GM23338 (cell line): ENCODE measurements at regions not wholly inside any gene's neighbourhood (a gene's known extent, or its start where the extent isn't known, plus 50 kb on each side); places are given as distances from the start of the nearest gene placed in this dataset.

ENCODE experiments used
- ATAC-seq: fragments of 200-7000 bp; cut with Tn5 transposase; 3 replicates; pipeline ENCODE4 v1.9.1; 2020
- DNase-seq: peaks from one replicate; pipeline ENCODE4 v3.0.0-alpha.2; 2015; ENCODE audit warnings: low spot score
- H2AFZ ChIP-seq: fragments of 200-600 bp; sonication (generic); 2 replicates; pipeline ENCODE4 v1.8.0; 2016; ENCODE audit warnings: antibody characterized with exemption, mild to moderate bottlenecking, moderate library complexity
- H3F3A ChIP-seq: fragments of 200-600 bp; sonication (generic); replicated peaks from 2 replicates; pipeline ENCODE4 v1.8.0; 2017; ENCODE audit warnings: antibody characterized with exemption, mixed run types, low read depth
- H3K27ac ChIP-seq: fragments of 200-600 bp; sonication (generic); 2 replicates; pipeline ENCODE4 v1.6.1; 2016; ENCODE audit warnings: low read depth
- H3K27me3 ChIP-seq: fragments of 200-600 bp; sonication (generic); 2 replicates; pipeline ENCODE4 v1.8.0; 2016; ENCODE audit warnings: mild to moderate bottlenecking, mixed run types, moderate library complexity; ENCODE audit not compliant: insufficient read depth
- H3K36me3 ChIP-seq: fragments of 200-600 bp; sonication (generic); 2 replicates; pipeline ENCODE4 v1.8.0; 2016; ENCODE audit warnings: mild to moderate bottlenecking; ENCODE audit not compliant: insufficient read depth
- H3K4me1 ChIP-seq: fragments of 200-600 bp; sonication (generic); 2 replicates; pipeline ENCODE4 v1.8.0; 2016; ENCODE audit warnings: mild to moderate bottlenecking, moderate library complexity; ENCODE audit not compliant: insufficient read depth
- H3K4me2 ChIP-seq: fragments of 200-600 bp; sonication (generic); 2 replicates; pipeline ENCODE4 v1.7.1; 2017; ENCODE audit warnings: mixed run types
- H3K4me3 ChIP-seq: fragments of 200-600 bp; sonication (generic); 2 replicates; pipeline ENCODE4 v1.6.1; 2016; ENCODE audit warnings: mixed run types
- H3K79me2 ChIP-seq: fragments of 200-600 bp; sonication (generic); replicated peaks from 2 replicates; pipeline ENCODE4 v1.8.0; 2017; ENCODE audit warnings: mild to moderate bottlenecking; ENCODE audit not compliant: insufficient read depth
- H3K9me2 ChIP-seq: fragments of 200-600 bp; sonication (generic); 2 replicates; pipeline ENCODE4 v1.8.0; 2017; ENCODE audit not compliant: insufficient read depth
- H4K20me1 ChIP-seq: fragments of 200-600 bp; sonication (generic); replicated peaks from 2 replicates; pipeline ENCODE4 v1.8.0; 2017; ENCODE audit warnings: mild to moderate bottlenecking; ENCODE audit not compliant: insufficient read depth
- H3K27ac Mint-ChIP-seq: 2 replicates; pipeline ENCODE4 v1.8.0; 2020; ENCODE audit warnings: inconsistent platforms, mild to moderate bottlenecking, moderate library complexity, mixed read lengths
- H3K27me3 Mint-ChIP-seq: 3 replicates; pipeline ENCODE4 v1.8.0; 2022; ENCODE audit warnings: low read depth, mild to moderate bottlenecking, moderate library complexity, mixed read lengths, inconsistent platforms; ENCODE audit not compliant: insufficient read depth, poor library complexity
- H3K36me3 Mint-ChIP-seq: 3 replicates; pipeline ENCODE4 v1.8.0; 2021; ENCODE audit warnings: low read depth, mild to moderate bottlenecking, inconsistent platforms, moderate library complexity, mixed read lengths
- H3K4me1 Mint-ChIP-seq: 3 replicates; pipeline ENCODE4 v1.8.0; 2020; ENCODE audit warnings: mild to moderate bottlenecking, inconsistent platforms, mixed read lengths
- H3K4me3 Mint-ChIP-seq: 3 replicates; pipeline ENCODE4 v1.8.0; 2021; ENCODE audit warnings: moderate library complexity, mild to moderate bottlenecking, inconsistent platforms, mixed read lengths
- H3K9me3 Mint-ChIP-seq: 3 replicates; pipeline ENCODE4 v1.8.0; 2020; ENCODE audit warnings: moderate library complexity, mild to moderate bottlenecking, inconsistent platforms, mixed read lengths
- CREB1 ChIP-seq: fragments of 250-450 bp; sonication (Bioruptor Pico); IDR thresholded peaks from 2 replicates; pipeline ENCODE4 v1.5.0; 2020; ENCODE audit warnings: low read depth, mild to moderate bottlenecking, moderate library complexity
- EZH2 ChIP-seq: fragments of 200-600 bp; sonication (generic); IDR thresholded peaks from one replicate; pipeline ENCODE4 v1.8.0; 2017; ENCODE audit warnings: antibody characterized with exemption, mild to moderate bottlenecking, low read depth; ENCODE audit not compliant: unreplicated experiment
- EZH2phosphoT487 ChIP-seq: fragments of 200-600 bp; sonication (generic); IDR thresholded peaks from one replicate; pipeline ENCODE4 v1.8.1; 2018; ENCODE audit warnings: antibody characterized with exemption; ENCODE audit not compliant: unreplicated experiment
- JUNB ChIP-seq: IDR thresholded peaks from one replicate; pipeline ENCODE4 v1.6.1; 2016; ENCODE audit warnings: antibody characterized with exemption; ENCODE audit not compliant: unreplicated experiment
- NANOG ChIP-seq: IDR thresholded peaks from 2 replicates; pipeline ENCODE4 v1.6.1; 2016; ENCODE audit warnings: antibody characterized with exemption, borderline replicate concordance
- POLR2AphosphoS5 ChIP-seq: IDR thresholded peaks from 2 replicates; pipeline ENCODE4 v1.6.1; 2016; ENCODE audit warnings: antibody characterized with exemption, low read depth
- STAT1 ChIP-seq: IDR thresholded peaks from one replicate; pipeline ENCODE4 v1.6.1; 2016; ENCODE audit warnings: antibody characterized with exemption; ENCODE audit not compliant: unreplicated experiment
- ZNF114 ChIP-seq: fragments of 250-450 bp; sonication (Bioruptor Pico); IDR thresholded peaks from 2 replicates; pipeline ENCODE4 v1.5.0; 2020; ENCODE audit warnings: mild to moderate bottlenecking, moderate library complexity
- ZNF331 ChIP-seq: fragments of 250-450 bp; sonication (Bioruptor Pico); IDR thresholded peaks from 2 replicates; pipeline ENCODE4 v1.5.0; 2020; ENCODE audit warnings: low read depth, mild to moderate bottlenecking, moderate library complexity
- TF ChIP-seq, protein P1 (sequence below): IDR thresholded peaks from one replicate; pipeline ENCODE4 v1.6.1; 2018; ENCODE audit warnings: antibody characterized with exemption; ENCODE audit not compliant: unreplicated experiment
- TF ChIP-seq, protein P2 (sequence below): fragments of 250-450 bp; sonication (Bioruptor Pico); IDR thresholded peaks from 2 replicates; pipeline ENCODE4 v1.5.0; 2020; ENCODE audit warnings: mild to moderate bottlenecking, moderate library complexity
- TF ChIP-seq, protein P3 (sequence below): IDR thresholded peaks from 2 replicates; pipeline ENCODE4 v1.6.1; 2016; ENCODE audit warnings: antibody characterized with exemption
- TF ChIP-seq, protein P4 (sequence below), 2 experiments: fragments of 200-600 bp in 1 of 2; sonication (generic) in 1 of 2; conservative IDR thresholded peaks; 2 replicates each; pipeline versions ENCODE4 v1.5.1 to v1.6.1; 2016 to 2017; ENCODE audit warnings: antibody characterized with exemption in 2 of 2, low read depth in 2 of 2, mild to moderate bottlenecking in 2 of 2, moderate library complexity in 1 of 2

DNA sequence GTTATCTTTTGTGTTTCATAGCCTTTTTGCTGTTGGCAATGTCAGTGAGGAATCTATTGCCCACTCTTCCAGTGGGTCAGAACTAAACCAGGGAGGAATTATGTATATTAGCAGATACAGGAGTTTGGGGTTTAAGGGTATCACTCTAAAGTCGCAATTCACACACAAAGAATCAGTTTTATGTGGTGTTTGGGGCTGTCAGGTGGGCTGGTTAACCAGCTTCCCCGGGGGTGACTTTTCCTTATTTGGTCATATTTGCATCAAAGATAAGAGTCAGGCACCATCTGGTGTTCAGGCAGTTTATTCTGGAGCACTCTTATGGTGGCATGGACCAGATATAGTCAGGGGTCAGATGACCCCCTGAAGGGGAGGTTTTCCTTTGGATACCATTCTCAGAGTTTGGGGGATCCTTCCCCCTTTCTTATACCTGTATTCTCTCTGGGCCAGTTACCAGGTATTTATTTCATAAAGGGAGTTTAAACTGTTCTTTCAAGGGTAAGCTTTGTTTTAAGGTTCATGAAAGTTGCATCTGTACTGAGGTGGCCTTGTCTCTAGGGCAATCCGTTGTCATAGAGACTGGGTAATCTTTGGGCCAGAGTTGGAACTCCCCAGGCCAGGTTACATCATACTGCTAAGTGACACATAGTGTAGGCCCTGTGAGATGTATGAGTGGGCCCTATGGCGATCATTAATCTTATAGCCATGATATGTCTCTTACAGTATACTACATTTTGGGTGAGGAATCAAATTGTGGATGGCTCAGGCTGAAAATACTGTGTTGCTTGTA is 148.2 kb downstream of the RWDD3 start:
- Mint-ChIP-seq H3K27ac (0 out of 2 replicates have a peak overlapping the region, but pooled peaks have one; percentile 8), H3K27me3 (no peaks in the 10 kb centered on the region), H3K36me3 (no peaks in the 10 kb centered on the region), H3K9me3 (no peaks in the 10 kb centered on the region; the same call in 2 of the 3 replicates), H3K4me3 (no peak overlapping the region), H3K4me1 (peaks cover 7% of the 10 kb centered on the region)
- Histone ChIP-seq H3K4me3 (no peak overlapping the region), H2AFZ (no peak overlapping the region), H3K27ac (no peak overlapping the region), H3K4me2 (no peak overlapping the region), H4K20me1 (no peaks in the 10 kb centered on the region), H3K9me2 (peaks cover 28% of the 10 kb centered on the region; the same call in 1 of the 2 replicates), H3K4me1 (no peaks in the 10 kb centered on the region), H3F3A (no peaks in the 10 kb centered on the region), H3K36me3 (no peaks in the 10 kb centered on the region; the same call in 1 of the 2 replicates), H3K79me2 (no peaks in the 10 kb centered on the region), H3K27me3 (no peaks in the 10 kb centered on the region)
- TF ChIP-seq, protein P1, sequence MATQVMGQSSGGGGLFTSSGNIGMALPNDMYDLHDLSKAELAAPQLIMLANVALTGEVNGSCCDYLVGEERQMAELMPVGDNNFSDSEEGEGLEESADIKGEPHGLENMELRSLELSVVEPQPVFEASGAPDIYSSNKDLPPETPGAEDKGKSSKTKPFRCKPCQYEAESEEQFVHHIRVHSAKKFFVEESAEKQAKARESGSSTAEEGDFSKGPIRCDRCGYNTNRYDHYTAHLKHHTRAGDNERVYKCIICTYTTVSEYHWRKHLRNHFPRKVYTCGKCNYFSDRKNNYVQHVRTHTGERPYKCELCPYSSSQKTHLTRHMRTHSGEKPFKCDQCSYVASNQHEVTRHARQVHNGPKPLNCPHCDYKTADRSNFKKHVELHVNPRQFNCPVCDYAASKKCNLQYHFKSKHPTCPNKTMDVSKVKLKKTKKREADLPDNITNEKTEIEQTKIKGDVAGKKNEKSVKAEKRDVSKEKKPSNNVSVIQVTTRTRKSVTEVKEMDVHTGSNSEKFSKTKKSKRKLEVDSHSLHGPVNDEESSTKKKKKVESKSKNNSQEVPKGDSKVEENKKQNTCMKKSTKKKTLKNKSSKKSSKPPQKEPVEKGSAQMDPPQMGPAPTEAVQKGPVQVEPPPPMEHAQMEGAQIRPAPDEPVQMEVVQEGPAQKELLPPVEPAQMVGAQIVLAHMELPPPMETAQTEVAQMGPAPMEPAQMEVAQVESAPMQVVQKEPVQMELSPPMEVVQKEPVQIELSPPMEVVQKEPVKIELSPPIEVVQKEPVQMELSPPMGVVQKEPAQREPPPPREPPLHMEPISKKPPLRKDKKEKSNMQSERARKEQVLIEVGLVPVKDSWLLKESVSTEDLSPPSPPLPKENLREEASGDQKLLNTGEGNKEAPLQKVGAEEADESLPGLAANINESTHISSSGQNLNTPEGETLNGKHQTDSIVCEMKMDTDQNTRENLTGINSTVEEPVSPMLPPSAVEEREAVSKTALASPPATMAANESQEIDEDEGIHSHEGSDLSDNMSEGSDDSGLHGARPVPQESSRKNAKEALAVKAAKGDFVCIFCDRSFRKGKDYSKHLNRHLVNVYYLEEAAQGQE, result no peak
- TF ChIP-seq EZH2 (no peak), CREB1 (CRISPR knock-in tag) (no peak), ZNF114 (no peak), ZNF331 (no peak), NANOG (no peak), JUNB (no peak), STAT1 (no peak), POLR2AphosphoS5 (no peak), EZH2phosphoT487 (no peak)
- TF ChIP-seq, protein P2, sequence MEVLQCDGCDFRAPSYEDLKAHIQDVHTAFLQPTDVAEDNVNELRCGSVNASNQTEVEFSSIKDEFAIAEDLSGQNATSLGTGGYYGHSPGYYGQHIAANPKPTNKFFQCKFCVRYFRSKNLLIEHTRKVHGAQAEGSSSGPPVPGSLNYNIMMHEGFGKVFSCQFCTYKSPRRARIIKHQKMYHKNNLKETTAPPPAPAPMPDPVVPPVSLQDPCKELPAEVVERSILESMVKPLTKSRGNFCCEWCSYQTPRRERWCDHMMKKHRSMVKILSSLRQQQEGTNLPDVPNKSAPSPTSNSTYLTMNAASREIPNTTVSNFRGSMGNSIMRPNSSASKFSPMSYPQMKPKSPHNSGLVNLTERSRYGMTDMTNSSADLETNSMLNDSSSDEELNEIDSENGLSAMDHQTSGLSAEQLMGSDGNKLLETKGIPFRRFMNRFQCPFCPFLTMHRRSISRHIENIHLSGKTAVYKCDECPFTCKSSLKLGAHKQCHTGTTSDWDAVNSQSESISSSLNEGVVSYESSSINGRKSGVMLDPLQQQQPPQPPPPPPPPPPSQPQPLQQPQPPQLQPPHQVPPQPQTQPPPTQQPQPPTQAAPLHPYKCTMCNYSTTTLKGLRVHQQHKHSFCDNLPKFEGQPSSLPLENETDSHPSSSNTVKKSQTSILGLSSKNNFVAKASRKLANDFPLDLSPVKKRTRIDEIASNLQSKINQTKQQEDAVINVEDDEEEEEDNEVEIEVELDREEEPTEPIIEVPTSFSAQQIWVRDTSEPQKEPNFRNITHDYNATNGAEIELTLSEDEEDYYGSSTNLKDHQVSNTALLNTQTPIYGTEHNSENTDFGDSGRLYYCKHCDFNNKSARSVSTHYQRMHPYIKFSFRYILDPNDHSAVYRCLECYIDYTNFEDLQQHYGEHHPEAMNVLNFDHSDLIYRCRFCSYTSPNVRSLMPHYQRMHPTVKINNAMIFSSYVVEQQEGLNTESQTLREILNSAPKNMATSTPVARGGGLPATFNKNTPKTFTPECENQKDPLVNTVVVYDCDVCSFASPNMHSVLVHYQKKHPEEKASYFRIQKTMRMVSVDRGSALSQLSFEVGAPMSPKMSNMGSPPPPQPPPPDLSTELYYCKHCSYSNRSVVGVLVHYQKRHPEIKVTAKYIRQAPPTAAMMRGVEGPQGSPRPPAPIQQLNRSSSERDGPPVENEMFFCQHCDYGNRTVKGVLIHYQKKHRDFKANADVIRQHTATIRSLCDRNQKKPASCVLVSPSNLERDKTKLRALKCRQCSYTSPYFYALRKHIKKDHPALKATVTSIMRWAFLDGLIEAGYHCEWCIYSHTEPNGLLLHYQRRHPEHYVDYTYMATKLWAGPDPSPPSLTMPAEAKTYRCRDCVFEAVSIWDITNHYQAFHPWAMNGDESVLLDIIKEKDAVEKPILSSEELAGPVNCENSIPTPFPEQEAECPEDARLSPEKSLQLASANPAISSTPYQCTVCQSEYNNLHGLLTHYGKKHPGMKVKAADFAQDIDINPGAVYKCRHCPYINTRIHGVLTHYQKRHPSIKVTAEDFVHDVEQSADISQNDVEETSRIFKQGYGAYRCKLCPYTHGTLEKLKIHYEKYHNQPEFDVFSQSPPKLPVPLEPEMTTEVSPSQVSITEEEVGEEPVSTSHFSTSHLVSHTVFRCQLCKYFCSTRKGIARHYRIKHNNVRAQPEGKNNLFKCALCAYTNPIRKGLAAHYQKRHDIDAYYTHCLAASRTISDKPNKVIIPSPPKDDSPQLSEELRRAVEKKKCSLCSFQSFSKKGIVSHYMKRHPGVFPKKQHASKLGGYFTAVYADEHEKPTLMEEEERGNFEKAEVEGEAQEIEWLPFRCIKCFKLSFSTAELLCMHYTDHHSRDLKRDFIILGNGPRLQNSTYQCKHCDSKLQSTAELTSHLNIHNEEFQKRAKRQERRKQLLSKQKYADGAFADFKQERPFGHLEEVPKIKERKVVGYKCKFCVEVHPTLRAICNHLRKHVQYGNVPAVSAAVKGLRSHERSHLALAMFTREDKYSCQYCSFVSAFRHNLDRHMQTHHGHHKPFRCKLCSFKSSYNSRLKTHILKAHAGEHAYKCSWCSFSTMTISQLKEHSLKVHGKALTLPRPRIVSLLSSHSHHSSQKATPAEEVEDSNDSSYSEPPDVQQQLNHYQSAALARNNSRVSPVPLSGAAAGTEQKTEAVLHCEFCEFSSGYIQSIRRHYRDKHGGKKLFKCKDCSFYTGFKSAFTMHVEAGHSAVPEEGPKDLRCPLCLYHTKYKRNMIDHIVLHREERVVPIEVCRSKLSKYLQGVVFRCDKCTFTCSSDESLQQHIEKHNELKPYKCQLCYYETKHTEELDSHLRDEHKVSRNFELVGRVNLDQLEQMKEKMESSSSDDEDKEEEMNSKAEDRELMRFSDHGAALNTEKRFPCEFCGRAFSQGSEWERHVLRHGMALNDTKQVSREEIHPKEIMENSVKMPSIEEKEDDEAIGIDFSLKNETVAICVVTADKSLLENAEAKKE (CRISPR knock-in tag), result no peak
- TF ChIP-seq, protein P3, sequence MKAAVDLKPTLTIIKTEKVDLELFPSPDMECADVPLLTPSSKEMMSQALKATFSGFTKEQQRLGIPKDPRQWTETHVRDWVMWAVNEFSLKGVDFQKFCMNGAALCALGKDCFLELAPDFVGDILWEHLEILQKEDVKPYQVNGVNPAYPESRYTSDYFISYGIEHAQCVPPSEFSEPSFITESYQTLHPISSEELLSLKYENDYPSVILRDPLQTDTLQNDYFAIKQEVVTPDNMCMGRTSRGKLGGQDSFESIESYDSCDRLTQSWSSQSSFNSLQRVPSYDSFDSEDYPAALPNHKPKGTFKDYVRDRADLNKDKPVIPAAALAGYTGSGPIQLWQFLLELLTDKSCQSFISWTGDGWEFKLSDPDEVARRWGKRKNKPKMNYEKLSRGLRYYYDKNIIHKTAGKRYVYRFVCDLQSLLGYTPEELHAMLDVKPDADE, result no peak
- TF ChIP-seq, protein P4, sequence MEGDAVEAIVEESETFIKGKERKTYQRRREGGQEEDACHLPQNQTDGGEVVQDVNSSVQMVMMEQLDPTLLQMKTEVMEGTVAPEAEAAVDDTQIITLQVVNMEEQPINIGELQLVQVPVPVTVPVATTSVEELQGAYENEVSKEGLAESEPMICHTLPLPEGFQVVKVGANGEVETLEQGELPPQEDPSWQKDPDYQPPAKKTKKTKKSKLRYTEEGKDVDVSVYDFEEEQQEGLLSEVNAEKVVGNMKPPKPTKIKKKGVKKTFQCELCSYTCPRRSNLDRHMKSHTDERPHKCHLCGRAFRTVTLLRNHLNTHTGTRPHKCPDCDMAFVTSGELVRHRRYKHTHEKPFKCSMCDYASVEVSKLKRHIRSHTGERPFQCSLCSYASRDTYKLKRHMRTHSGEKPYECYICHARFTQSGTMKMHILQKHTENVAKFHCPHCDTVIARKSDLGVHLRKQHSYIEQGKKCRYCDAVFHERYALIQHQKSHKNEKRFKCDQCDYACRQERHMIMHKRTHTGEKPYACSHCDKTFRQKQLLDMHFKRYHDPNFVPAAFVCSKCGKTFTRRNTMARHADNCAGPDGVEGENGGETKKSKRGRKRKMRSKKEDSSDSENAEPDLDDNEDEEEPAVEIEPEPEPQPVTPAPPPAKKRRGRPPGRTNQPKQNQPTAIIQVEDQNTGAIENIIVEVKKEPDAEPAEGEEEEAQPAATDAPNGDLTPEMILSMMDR (conservative IDR thresholded peaks at IDR 0.05; ENCODE audit: low read depth in 2 of 2), result no peak
- ATAC-seq (no peak), DNase-seq (no peak)
